ENCODE measurements at regions not wholly inside any gene's neighbourhood (a gene's known extent, or its start where the extent isn't known, plus 50 kb on each side); places are given as distances from the start of the nearest gene placed in this dataset.
"Not testable (repeated sequence)": the region's sequence is repeated elsewhere in the genome, so short reads cannot be mapped to it uniquely, and the experiment has no call there.

DNA sequence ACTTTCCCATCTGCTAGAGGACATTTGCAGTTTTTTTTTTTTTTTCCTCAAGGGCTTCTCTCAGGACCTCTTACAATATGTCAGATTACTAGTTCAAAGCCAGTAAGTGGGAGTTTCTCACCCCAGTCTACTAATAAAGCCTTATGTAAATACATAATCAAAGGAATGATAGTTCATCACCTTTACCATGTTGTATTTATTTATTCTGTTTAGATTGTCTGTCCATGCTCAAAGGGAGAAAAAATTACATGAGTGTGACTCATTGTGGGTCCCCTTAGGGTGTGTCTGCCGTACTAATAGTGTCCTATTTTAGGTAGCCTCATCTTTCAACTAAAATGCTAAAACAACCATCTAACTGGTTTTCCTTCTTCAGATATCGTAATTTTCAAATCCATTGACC is 917.6 kb downstream of the EPHA3 start:
- no peak for DNase-seq

DNA sequence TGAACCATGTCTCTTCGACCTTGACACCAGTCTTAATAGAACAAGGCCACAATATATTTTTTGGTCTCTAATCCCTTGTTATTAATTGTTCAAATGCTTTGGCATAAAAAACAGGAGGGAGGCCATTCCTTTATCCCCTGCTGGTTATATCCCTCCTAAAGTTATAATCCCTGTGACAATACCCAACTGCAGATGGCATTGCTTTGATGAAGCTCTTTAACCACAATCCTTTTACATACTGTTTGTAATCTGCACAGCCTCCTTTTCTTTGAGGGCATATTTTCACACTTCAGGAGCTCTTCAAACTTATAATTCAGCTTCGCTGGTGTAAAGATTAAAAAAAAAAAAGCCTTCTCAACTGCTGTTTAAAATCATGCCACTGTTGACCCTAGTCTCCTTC is 919.0 kb downstream of the EPHA3 start:
- DNase-seq = no peak

DNA sequence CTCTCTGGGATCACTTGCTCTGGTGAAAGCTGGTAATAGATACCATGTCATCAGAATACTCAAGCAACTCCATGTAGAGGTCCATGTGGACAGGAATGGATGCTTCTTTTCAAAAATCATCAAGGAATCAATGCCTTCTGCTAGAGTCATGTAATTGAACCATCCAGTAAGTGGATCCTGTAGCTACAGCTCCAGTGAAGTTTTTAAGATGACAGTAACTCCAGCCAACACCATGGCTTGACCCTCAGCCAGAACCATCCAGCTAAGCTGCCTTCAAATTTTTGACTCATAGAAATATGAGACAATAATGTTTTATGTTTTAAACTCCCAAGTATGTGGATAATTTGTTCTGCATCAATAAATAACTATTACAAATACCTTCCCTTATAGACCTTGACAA is 923.7 kb downstream of the EPHA3 start:
- DNase-seq = no peak

DNA sequence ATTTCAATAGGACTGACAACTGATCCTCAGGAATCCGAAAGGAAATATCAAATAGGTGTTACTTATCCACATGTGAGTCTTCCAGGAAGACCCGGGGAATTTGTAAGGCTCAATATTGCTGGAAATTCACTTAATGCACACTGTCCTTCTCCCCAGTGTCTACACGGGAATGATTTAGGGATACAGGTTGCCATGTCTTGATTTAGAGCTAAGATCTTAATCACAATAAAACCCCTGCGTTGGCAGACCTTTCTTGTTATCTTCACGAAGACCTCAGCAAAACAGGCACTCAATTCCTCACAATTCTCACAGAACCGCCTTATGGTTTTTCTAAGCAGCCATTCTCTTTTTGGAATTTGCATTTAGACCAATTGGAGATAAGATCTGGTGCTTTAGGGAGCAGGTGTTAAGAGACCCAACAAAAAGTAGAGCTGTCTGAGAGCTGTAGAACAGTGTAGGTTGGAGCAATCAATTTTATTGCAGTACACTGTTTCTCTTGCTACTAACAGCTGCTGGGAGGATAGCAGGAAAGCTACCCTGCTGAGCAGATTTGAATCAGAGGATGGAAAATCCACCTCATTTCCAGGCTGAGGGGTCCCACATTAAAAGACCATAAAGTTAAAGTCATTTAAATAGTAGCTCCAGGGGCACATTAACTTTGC is 925.7 kb downstream of the EPHA3 start:
- no peak for DNase-seq

DNA sequence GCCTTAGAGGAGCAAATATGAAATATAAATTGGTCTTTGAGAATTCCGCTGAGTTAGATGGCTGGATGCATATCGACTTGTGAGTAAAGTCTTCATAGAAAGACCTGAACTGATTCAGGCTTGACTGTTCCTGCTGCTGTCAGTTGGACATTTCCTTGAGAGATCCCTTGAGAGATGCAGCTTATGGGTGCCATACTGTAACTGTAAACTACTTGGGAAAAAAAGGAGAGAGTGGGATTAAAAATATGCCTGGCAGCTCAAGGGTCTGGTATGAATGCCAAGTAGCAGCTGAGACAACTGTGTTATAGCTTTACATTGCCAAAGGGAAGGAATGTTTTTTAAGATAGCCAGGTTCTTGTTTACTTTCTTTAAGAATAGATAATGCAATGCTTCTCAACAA is 926.6 kb downstream of the EPHA3 start:
- no peak for DNase-seq

DNA sequence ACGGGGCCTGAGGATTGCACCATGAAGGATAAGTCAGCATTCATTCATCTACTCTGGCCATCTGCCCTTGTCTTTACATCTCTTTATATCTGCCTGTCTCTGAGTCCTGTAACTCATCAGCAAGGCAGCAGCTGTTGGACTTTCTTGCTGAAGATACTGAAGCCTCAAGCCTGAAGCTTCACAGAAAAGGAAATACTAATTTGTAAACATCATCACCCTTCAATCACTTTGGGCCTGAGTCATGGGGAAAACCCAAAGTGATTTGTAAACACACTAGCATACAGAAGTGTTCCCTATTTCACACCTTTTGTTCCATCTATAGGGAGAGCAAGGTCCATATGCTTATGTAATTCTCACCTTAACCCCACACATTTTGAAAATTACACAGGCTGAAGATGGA is 928.2 kb downstream of the EPHA3 start:
- no peak for DNase-seq

DNA sequence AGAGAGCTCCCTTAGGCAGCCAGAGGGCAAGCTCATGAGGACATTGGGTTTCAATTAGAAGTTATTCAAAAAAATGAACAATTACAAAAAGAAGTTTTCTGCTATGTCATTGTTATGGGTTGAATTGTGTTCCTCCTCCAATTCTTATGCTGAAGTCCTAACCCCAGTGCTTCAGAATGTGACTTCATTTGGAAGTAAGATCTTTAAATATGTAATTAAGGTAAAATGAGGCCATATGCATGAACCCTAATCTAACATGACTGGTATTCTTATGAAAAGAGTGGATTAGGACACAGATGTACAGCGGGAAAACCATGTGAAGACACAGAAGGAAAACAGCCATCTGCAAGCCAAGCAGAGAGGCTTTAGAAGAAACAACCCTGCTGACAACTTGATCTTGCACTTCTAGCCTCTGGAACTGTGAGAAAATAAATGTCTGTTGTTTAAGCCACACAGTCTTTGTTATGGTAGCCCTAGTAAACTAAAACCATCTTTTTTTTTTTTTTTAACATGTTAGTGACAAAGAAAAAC is 929.6 kb downstream of the EPHA3 start:
- no peak for DNase-seq

DNA sequence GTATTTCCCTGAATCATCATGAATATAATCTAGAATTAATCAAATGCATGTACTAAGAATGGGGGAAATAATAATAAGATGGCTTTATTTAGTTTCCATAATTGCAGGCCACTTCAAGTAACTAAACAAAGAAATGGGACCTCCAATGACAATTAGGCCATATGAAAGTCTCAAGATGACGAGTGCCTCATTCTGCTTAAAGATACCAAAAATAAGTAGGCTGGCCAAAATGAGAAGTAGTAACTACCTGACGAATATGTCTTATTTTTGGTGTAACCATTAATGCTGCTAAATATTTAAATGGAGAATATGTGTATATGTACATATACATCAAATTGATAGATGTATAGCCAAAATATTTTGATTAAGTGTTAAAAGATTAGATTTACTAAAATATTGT is 932.6 kb downstream of the EPHA3 start:
- no peak for DNase-seq

DNA sequence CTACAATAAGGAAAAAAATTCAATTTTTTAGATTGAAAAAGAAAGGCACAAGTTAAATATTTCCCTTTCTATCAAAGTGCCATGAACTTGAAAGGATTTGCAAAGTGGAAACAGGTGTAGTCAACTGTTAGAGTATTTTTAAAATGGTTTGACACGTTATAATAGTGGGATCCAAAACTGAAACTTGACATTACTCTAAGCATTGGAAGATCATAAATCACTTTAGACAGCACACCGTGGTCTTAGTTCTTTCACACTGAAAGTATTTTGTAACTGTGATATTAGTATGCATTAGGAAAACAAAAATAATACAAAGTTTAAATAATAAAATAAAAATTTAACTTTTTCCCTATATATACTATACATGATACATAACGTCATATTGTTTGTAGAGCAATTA is 933.1 kb downstream of the EPHA3 start:
- no peak for DNase-seq

DNA sequence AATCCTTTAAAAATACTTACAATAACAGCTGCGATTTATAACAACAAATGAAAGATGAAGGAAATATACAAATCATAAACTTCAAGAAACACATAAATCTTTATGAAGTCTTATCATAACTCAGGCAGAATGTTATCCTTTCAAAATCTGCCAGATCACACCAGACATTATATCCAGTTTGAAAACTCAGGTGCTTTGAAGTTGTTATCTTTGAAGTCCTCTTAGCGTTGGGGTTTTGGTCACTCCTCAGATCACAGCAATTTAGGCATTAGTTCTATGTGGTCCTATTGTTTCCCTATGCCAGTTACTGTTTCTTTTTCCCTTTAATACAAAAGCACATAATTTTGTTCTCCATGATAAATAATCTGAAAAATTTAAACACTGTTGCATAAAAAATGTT is 934.6 kb downstream of the EPHA3 start:
- no peak for DNase-seq

DNA sequence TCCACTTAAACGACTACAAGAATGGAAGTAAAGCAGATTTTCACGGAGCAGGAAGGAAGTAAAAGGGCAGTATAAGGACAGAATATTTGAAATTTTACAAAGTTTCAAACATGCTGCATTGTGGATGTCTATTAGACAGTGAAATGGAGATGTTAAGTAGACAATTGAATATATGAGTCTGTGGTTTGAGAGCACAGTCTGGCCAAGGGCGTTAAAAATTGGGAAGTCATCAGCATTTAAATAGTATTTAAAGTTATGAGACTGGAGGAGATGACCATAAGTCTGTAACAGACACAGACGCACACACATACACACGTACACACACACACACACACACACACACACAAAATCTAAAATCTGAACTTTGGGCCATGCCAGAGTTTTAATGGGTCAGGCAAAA is 935.9 kb downstream of the EPHA3 start:
- DNase-seq = no peak

DNA sequence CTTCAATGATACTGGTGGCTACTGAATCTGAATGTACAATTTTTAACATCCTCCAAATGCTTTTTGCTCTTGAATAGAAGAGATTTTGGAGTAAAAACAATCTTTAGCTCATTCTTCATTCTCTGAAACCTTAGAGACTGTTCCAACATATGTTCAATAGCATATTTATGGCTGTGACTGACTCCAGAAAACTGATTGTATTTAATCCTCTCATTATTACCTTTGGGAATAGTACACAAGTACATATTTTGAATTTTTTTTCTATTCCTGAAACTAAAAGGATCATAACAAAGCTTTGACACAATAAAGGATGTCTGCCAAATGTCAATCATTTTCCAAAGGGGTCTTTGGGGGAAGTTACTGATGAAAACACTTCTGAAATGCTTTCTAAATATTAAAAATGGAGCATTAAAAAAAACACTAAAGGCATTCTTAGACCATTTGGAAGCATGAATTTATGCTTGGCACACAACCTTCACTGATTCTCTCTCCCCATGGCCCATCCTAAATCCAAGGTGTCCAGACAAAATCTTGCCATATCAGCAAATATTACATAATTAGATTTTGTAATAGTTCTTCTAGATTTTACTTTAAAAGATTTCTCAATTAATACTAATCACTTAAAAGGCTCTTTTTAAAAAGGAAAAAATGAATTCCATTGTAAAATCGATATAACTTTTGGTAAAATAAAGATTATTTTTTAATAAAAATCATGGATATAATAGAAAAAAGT is 936.8 kb downstream of the EPHA3 start:
- no peak for DNase-seq

DNA sequence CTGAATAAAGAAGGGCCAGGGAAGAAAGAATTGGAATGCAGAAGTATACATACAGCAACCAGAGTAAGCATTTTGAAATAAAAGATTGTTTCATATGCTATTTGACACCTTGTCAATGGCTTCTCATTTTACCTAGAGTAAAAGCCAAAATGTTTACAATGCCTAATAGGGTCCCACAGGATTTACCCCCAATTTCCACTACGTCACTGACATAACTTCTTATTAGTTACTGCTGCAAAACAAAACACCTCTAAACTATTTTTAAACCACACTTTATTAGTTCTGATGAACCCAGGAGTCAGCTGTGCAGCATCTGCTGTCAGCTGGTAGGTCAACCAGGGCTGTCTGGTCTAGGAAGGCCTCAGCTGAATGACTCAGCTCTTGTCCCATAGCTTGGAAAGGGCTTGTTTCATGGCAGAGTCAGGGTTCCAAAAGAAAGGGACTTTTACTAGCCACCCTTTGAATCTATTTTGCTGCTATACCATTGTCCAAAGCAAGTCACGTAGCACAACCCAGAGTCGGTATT is 945.1 kb downstream of the EPHA3 start:
- no peak for DNase-seq

DNA sequence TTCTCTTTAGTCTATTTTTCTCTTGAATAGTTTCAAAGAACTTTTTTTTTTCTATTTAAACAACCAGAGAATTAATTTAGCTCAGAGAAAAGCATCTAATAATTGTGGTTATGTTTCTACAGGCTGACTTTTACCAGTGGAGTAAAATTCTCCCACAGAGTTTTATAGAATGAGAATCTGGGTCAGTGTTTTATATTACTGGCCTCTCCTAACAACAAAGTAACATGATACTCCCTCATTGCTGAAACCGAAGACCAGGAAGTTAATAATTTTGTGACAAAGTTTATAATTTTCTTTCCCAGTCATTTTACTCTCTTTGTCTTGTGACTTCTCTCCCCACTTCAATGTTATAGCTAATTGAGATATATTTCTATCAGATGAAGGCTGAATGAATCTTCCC is 946.9 kb downstream of the EPHA3 start:
- DNase-seq = no peak

DNA sequence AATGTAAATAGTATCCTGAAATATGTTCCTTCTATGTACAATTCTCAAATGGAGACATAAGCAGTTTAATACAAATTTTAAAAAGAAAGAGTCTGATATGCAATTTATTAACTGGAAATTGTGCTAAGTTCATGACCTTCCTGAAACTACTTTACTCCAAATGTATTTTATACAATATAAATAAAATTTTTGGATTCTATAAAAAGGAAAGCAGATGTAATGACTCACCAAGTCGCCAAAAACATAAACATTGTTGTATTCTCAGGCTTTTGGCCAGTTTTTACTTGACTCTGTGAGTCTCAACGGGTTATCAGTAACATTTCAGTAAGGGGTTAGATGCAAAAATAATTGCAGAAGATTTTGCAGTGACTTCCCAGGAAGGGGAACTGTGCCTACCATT is 948.2 kb downstream of the EPHA3 start:
- no peak for DNase-seq

DNA sequence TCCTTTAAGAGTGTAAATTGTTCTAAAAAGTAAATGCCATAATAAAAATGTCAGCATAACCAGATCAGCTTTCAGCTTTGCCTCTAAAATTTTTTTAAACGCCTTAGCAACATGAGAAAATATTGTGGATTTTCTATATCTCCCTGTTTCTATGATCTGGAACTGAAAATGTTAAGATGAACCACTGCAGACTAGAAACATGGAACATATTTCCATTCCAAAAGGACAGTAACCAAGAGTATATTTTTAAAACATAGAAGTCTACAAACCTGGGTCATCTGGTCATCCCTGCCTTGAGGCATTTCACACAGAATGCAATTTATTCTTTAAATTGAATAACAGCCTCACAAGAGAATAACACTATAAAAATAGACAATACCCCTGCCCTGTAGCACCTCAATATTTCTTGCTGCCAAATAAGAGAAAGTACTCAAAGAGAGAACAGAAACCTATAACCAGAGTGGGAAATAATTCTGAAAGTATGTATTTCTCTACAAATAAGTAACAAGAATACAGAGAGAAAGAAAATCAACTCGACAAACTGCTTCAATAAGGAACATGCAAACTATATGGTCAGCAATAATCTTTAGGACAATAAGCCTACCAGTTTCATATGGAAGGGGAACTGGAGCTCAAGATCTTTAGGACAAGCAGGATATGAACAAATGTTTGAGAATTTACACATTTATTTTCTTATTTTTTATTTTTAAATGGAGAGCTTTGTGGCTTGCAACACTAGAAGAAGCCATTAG is 949.0 kb downstream of the EPHA3 start:
- DNase-seq = no peak

DNA sequence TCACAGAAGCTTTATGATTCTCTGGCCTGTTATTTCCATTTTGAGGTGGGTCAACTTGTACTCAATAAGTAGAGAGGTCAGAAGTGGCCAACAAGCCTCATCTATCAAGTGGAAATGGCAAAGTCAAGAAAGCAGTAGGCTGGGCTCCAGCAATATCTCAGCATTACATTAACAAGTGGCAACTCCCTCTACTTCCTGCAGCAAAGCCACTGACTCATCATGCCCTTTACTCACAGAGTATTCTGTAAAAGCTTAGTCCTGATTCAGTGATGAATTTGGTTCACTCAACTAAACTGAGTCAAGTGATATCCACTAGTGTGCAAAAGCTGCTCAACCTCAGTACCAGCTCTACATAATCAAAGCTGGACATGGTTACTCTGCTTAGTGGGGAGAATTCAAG is 954.6 kb downstream of the EPHA3 start:
- DNase-seq = no peak

DNA sequence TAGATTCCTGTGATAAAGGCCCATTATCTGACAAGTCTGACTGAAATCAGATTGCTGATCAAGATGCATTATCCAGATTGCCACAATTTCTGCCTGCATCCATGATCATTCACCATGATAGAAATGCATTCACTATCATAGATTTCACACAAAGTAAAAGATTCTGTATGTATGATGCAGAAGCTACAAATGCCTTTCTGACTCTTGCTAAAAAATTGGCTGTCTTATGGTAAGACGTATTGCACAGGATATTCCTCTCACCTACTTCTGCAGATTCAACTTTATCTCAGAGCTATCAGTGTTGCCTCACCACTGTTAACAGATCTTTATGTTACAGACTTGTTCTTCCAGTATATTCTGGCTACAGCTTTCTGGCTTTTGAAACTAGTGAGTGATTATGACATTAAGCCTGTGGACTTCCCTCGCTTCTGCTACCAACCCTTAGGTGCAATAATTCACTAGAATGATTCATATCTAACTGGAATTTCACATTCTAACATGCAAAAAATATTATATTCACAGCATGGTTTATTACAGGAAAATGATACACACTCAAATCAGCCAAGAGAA is 955.3 kb downstream of the EPHA3 start:
- DNase-seq = no peak

DNA sequence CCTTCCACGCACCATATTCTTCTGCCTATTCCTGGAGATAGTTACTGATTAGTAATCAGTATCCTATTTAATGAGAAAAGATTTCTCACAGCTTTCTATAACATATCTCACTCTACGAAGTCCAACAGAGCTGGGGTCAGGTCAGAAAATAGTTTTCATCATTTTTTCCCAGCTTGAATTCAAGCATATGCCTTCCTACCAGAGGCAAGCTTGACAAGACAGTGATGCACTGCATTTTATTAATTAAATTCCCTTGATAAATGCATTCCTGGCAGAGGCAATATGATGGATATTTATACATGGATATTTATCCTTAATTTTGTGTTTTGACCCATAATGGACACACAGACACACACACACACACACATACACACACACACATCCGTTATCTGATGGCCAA is 961.4 kb downstream of the EPHA3 start:
- DNase-seq = no peak

DNA sequence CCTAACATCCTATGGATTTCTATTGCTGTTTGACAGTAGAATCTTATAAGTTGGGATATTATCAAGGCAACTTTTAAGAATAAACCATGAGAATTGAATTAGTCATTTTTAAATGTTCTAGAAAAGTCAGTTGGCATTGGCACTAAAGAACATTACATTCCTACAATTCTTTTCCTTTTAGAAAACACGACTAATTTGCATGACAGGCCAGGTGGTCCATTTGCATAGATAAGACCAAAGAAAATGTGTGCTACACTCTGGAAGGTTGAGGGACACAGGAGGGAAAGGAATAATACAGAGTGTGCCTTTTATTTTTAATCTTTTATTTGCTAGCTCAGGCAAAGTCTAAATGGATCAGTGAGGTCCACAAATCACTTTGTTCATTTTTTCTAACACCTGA is 962.3 kb downstream of the EPHA3 start:
- no peak for DNase-seq

DNA sequence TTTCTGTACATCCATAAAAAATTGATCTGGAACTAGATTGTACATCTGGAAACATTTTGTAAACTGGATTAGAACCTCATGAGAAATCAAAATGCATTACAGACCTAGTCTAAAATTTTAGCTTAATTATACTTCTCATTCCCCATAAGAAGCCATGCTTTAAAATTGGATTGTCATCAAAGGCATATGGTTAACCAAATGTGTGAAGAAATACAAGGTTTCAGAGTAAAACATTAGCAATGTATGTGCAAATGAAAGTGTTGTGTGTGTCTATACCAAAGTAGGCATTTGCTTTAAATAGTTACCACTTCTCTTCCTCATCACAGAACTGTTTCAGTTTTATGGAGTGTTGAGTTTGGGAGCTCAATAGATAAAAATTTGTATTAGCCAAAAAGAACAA is 968.7 kb downstream of the EPHA3 start:
- no peak for DNase-seq

DNA sequence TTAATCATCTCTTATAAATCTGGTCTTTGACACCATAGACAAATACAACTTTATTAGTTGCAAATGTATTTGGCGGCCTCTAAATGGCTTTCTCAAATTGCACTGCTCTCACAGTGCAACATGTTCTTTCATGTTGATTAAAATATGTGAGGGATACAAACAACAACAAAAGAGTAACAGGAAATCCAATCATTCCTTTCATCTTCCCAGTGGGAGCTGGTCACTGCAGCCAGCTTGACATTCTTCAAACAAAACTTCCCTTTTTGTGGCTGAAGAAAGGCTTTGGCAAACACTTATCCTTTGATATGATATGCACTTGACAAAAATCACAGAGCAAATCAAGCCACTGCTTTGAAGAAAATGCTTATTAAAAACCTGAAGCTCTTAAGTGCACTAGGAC is 973.6 kb downstream of the EPHA3 start:
- DNase-seq = no peak

DNA sequence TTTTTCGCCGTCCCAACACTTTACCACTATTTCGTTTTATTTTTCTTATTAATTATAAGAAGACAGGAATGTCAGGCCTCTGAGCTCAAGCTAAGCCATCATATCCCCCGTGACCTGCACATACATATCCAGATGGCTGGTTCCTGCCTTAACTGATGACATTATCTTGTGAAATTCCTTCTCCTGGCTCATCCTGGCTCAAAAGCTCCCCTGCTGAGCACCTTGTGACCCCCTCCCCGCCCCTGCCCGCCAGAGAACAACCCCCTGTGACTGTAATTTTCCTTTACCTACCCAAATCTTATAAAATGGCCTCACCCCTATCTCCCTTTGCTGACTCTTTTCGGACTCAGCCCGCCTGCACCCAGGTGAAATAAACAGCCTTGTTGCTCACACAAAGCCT is 978.9 kb downstream of the EPHA3 start:
- not testable (repeated sequence) for DNase-seq

All from NCI-H446 treated with DMSO at 0.1 percent for 48 hours (cell line).